A549 (cell line): ENCODE measurements at regions not wholly inside any gene's neighbourhood (a gene's known extent, or its start where the extent isn't known, plus 50 kb on each side); places are given as distances from the start of the nearest gene placed in this dataset.

Experiments
- ATAC-seq, 2 experiments: fragments of 200-7000 bp in 1 of 2; fragments of >200 bp in 1 of 2; cut with Nextera tagmentation in 1 of 2; cut with Tn5 transposase in 1 of 2; 3 replicates each; pipeline versions ENCODE4 v1.8.0 to v1.9.1; 2018 to 2020; ENCODE audit warnings: mild to moderate bottlenecking in 1 of 2, moderate library complexity in 1 of 2
- CTCF ChIA-PET: fragments of 300-600 bp; sonication (Branson Sonifier 250); formaldehyde crosslinking; extraction: SDS; loops from one replicate; lab custom pipeline; 2021; ENCODE audit warnings: antibody characterized with exemption, inconsistent platforms; lab: Yijun Ruan, JAX
- POLR2A ChIA-PET: fragments of 350-600 bp; formaldehyde crosslinking; extraction: SDS; loops from one replicate; lab custom pipeline; 2021; ENCODE audit warnings: antibody characterized with exemption, inconsistent platforms; lab: Yijun Ruan, JAX
- DNase-seq, 2 experiments: peaks; one replicate each; pipeline versions ENCODE4 v3.0.0 to v3.0.0-alpha.2; 2011 to 2016; ENCODE audit warnings: low read depth in 1 of 2, low spot score in 1 of 2
- FAIRE-seq: peaks from 2 replicates; lab custom pipeline; 2011; peaks lifted over from hg19 to GRCh38; lab: Jason Lieb, UNC
- H3K27ac ChIP-seq, 2 experiments: fragments of >200 bp; sonication (Bioruptor Twin); formaldehyde crosslinking; 3 replicates each; pipeline ENCODE4 v1.5.1; 2016 to 2017
- H3K4me1 ChIP-seq: fragments of >200 bp; sonication (Bioruptor Twin); formaldehyde crosslinking; 3 replicates; pipeline ENCODE4 v1.6.1; 2016
- H3K4me2 ChIP-seq: fragments of >200 bp; sonication (Bioruptor Twin); formaldehyde crosslinking; 3 replicates; pipeline ENCODE4 v1.6.1; 2016
- H3K4me3 ChIP-seq: fragments of >200 bp; sonication (Bioruptor Twin); formaldehyde crosslinking; 3 replicates; pipeline ENCODE4 v1.5.1; 2016
- H3K9me3 ChIP-seq: fragments of >200 bp; sonication (Bioruptor Twin); formaldehyde crosslinking; 3 replicates; pipeline ENCODE4 v1.6.1; 2016
- CBX2 ChIP-seq: fragments of 200-600 bp; sonication (generic); IDR thresholded peaks from 2 replicates; pipeline ENCODE4 v1.6.1; 2016; ENCODE audit warnings: low read depth, mild to moderate bottlenecking, borderline replicate concordance
- CEBPB ChIP-seq, 2 experiments: fragments of >200 bp in 1 of 2; sonication (Bioruptor Twin) in 1 of 2; formaldehyde crosslinking in 1 of 2; IDR thresholded peaks; 2 replicates each; pipeline ENCODE4 v1.6.1; 2012 to 2016
- CHD4 ChIP-seq: fragments of 200-600 bp; sonication (generic); IDR thresholded peaks from 2 replicates; pipeline ENCODE4 v1.6.1; 2016; ENCODE audit warnings: antibody characterized with exemption, mild to moderate bottlenecking, borderline replicate concordance
- FOSB ChIP-seq: fragments of 250-450 bp; sonication (Bioruptor Pico); IDR thresholded peaks from 2 replicates; pipeline ENCODE4 v1.5.0; 2020; ENCODE audit warnings: mild to moderate bottlenecking, moderate library complexity
- HEYL ChIP-seq: fragments of 250-450 bp; sonication (Bioruptor Pico); IDR thresholded peaks from 2 replicates; pipeline ENCODE4 v1.8.0; 2021; ENCODE audit warnings: mild to moderate bottlenecking, moderate library complexity
- HOXB13 ChIP-seq: fragments of 250-450 bp; sonication (Bioruptor Pico); IDR thresholded peaks from 2 replicates; pipeline ENCODE4 v1.5.0; 2020; ENCODE audit warnings: low read depth, mild to moderate bottlenecking, moderate library complexity
- HOXB5 ChIP-seq: fragments of 250-450 bp; sonication (Bioruptor Pico); IDR thresholded peaks from 2 replicates; pipeline ENCODE4 v1.5.0; 2020; ENCODE audit warnings: mild to moderate bottlenecking, moderate library complexity
- JUN ChIP-seq, 2 experiments: fragments of >200 bp; sonication (Bioruptor Twin); formaldehyde crosslinking; IDR thresholded peaks; 2 replicates in 1 of 2; 3 replicates in 1 of 2; pipeline ENCODE4 v1.6.1; 2016 to 2017
- KDM1A ChIP-seq: fragments of 200-600 bp; sonication (generic); IDR thresholded peaks from 2 replicates; pipeline ENCODE4 v1.6.1; 2016; ENCODE audit warnings: low read depth, mild to moderate bottlenecking
- MAFK ChIP-seq: fragments of 450-650 bp; IDR thresholded peaks from 2 replicates; pipeline ENCODE4 v1.6.1; 2014; ENCODE audit not compliant: partially characterized antibody
- MAZ ChIP-seq: fragments of 150-350 bp; IDR thresholded peaks from 2 replicates; pipeline ENCODE4 v1.6.1; 2014; ENCODE audit warnings: antibody characterized with exemption, low read depth, low read length, borderline replicate concordance
- NR3C1 ChIP-seq: fragments of >200 bp; sonication (Bioruptor Twin); formaldehyde crosslinking; IDR thresholded peaks from 3 replicates; pipeline ENCODE4 v1.6.1; 2017
- PHF8 ChIP-seq: fragments of 200-600 bp; sonication (generic); IDR thresholded peaks from 2 replicates; pipeline ENCODE4 v1.6.1; 2016; ENCODE audit warnings: low read depth, mild to moderate bottlenecking, antibody characterized with exemption, moderate library complexity, borderline replicate concordance
- RNF2 ChIP-seq: fragments of 200-600 bp; sonication (generic); IDR thresholded peaks from 2 replicates; pipeline ENCODE4 v1.6.1; 2016; ENCODE audit warnings: low read depth, mild to moderate bottlenecking, antibody characterized with exemption, moderate library complexity, borderline replicate concordance
- SMC3 ChIP-seq: fragments of >200 bp; sonication (Bioruptor Twin); formaldehyde crosslinking; IDR thresholded peaks from 3 replicates; pipeline ENCODE4 v1.6.1; 2018; ENCODE audit warnings: inconsistent platforms
- TFCP2L1 ChIP-seq: fragments of 250-450 bp; sonication (Bioruptor Pico); IDR thresholded peaks from 2 replicates; pipeline ENCODE4 v1.5.0; 2021; ENCODE audit warnings: mild to moderate bottlenecking
- TP53 ChIP-seq: fragments of 250-450 bp; sonication (Bioruptor Pico); IDR thresholded peaks from 2 replicates; pipeline ENCODE4 v1.5.0; 2021; ENCODE audit warnings: mild to moderate bottlenecking, moderate library complexity
- ZC3H11A ChIP-seq: fragments of 450-650 bp; IDR thresholded peaks from 2 replicates; pipeline ENCODE4 v1.6.1; 2014; ENCODE audit warnings: antibody characterized with exemption, mild to moderate bottlenecking
- ZSCAN20 ChIP-seq: fragments of 250-450 bp; sonication (Bioruptor Pico); IDR thresholded peaks from 2 replicates; pipeline ENCODE4 v1.8.0; 2022; ENCODE audit warnings: mild to moderate bottlenecking, moderate library complexity
- WGBS: methylation state at CpG from one replicate; pipeline ENCODE4 v1.1.6; 2017; ENCODE audit errors: missing lambda C conversion rate; 5-methylcytosine and 5-hydroxymethylcytosine counted together
- TF ChIP-seq, protein P1 (sequence below): fragments of 250-450 bp; sonication (Bioruptor Pico); IDR thresholded peaks from 2 replicates; pipeline ENCODE4 v1.5.0; 2020; ENCODE audit warnings: low read depth, mild to moderate bottlenecking, moderate library complexity
- TF ChIP-seq, protein P2 (sequence below): fragments of >200 bp; sonication (Bioruptor Twin); formaldehyde crosslinking; IDR thresholded peaks from 2 replicates; pipeline ENCODE4 v1.6.1; 2016
- TF ChIP-seq, protein P3 (sequence below): fragments of 250-450 bp; sonication (Bioruptor Pico); IDR thresholded peaks from 2 replicates; pipeline ENCODE4 v1.5.0; 2021; ENCODE audit warnings: mild to moderate bottlenecking, moderate library complexity, borderline replicate concordance
- TF ChIP-seq, protein P4 (sequence below): IDR thresholded peaks from 2 replicates; pipeline ENCODE4 v1.6.1; 2012

DNA sequence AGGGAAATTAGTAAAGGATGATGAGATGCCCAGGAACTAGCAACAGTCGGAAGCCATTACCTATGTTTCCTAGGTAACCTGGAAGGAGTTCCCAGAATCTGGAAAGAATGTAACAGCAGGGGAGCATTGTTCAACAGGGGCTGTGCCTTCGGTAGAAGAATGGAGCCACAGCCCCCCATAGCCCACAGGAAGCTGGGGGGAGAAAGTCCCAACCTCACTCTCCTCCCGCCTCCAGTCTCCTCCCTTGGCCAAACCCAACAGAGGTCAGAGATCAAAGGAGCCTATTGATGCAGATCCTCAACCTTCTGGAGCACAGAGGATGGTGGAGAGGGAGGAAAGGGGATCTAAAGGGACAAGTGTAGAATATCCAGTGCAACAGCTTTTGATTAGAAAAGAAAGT is 131.5 kb upstream of the SLC44A3 start (continued):
- no peak for TF ChIP-seq KDM1A
- no peak for TF ChIP-seq JUN (IDR thresholded peaks at IDR 0.05)
- no peak for TF ChIP-seq ZC3H11A

DNA sequence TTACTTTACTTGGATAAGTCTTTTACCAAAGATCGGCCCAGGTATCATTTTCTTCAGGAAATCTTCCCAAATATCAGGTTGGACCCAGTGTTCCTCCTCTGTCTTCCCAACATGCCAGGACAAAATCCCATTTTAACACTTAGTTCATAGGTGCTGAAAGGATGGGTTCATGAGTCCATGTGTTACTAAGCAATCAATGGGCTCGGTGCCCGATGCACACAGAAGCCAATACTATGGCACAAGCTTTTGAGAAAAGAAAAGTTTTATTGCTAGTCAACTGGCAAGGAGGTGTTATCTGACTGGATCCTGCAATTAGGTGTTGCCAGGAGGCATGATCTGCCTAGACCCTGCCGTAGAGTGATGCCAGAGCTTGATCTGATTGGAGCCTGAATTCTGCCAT is 133.3 kb upstream of the SLC44A3 start:
- 87% methylated on average over 4 of the region's 4 CpGs for WGBS
- CTCF ChIA-PET, result no interaction called here
- no peak for FAIRE-seq

DNA sequence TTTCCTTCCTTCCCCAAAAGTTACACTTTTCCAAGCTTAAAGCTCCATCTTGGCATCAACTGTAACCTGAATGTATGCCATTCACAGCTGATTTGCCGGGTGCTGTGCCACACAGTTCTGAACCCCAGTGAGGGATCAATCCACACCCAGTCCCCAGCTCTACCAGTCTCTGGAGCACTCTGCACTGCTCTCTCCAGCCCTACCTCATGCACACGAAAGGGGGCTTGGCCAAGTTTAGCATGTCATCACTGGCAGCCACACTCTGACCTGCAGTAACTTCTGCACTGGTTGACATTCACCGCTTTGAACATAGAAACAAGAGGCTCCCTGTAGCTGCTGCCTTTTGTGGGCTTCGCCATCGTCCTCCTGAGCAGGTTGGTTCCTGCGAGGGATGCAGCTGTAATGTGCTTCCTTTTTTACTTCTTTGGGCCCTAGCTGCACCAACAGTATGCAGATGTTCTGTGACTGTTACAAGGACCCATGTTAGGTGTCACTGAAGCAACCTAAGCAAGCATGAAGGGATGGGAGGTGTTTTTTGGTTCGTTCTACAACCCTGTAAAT is 135.4 kb upstream of the SLC44A3 start:
- no peak overlapping the region for H3K27ac ChIP-seq
- H3K4me2 ChIP-seq, result no peak overlapping the region
- no peak for DNase-seq
- H3K4me1 ChIP-seq, result no peaks in the 10 kb centered on the region
- TF ChIP-seq MAZ (no peak), SMC3 (no peak), HEYL (CRISPR knock-in tag) (no peak), HOXB5 (no peak), CBX2 (no peak), TFCP2L1 (CRISPR knock-in tag) (no peak)
- TF ChIP-seq, protein P1, sequence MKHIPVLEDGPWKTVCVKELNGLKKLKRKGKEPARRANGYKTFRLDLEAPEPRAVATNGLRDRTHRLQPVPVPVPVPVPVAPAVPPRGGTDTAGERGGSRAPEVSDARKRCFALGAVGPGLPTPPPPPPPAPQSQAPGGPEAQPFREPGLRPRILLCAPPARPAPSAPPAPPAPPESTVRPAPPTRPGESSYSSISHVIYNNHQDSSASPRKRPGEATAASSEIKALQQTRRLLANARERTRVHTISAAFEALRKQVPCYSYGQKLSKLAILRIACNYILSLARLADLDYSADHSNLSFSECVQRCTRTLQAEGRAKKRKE (CRISPR knock-in tag), result no peak
- FAIRE-seq, result no peak
- POLR2A ChIA-PET, result no interaction called here
- no peaks in the 10 kb centered on the region for H3K9me3 ChIP-seq
- WGBS, result 71% methylated on average over 7 of the region's 7 CpGs
- CTCF ChIA-PET, result no interaction called here
- no peak overlapping the region for H3K4me3 ChIP-seq
- ATAC-seq, result no peak

More for the DNA sequence above, 133.3 kb upstream of the SLC44A3 start:
- Histone ChIP-seq H3K4me3 (no peak overlapping the region), H3K27ac (no peak overlapping the region)
- no peak for DNase-seq
- TF ChIP-seq RNF2 (no peak), TP53 (CRISPR knock-in tag) (no peak), FOSB (CRISPR knock-in tag) (no peak), CEBPB (IDR thresholded peaks at IDR 0.05) (no peak), JUN (IDR thresholded peaks at IDR 0.05) (no peak), CHD4 (no peak), HOXB13 (CRISPR knock-in tag) (no peak), MAFK (no peak), ZSCAN20 (CRISPR knock-in tag) (no peak), NR3C1 (no peak), CBX2 (no peak), PHF8 (no peak)
- TF ChIP-seq, protein P2, sequence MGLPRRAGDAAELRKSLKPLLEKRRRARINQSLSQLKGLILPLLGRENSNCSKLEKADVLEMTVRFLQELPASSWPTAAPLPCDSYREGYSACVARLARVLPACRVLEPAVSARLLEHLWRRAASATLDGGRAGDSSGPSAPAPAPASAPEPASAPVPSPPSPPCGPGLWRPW, result no peak
- TF ChIP-seq, protein P3, sequence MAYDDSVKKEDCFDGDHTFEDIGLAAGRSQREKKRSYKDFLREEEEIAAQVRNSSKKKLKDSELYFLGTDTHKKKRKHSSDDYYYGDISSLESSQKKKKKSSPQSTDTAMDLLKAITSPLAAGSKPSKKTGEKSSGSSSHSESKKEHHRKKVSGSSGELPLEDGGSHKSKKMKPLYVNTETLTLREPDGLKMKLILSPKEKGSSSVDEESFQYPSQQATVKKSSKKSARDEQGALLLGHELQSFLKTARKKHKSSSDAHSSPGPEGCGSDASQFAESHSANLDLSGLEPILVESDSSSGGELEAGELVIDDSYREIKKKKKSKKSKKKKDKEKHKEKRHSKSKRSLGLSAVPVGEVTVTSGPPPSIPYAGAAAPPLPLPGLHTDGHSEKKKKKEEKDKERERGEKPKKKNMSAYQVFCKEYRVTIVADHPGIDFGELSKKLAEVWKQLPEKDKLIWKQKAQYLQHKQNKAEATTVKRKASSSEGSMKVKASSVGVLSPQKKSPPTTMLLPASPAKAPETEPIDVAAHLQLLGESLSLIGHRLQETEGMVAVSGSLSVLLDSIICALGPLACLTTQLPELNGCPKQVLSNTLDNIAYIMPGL (CRISPR knock-in tag), result no peak
- TF ChIP-seq, protein P4, sequence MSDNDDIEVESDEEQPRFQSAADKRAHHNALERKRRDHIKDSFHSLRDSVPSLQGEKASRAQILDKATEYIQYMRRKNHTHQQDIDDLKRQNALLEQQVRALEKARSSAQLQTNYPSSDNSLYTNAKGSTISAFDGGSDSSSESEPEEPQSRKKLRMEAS, result no peak
- TF ChIP-seq, all 56 proteins: peak for 0
- no peak for ATAC-seq
- no peak overlapping the region for H3K4me2 ChIP-seq
- no peaks in the 10 kb centered on the region for H3K4me1 ChIP-seq
- H3K9me3 ChIP-seq, result no peaks in the 10 kb centered on the region
- POLR2A ChIA-PET, result no interaction called here
